A673 (cell line): ENCODE measurements at regions not wholly inside any gene's neighbourhood (a gene's known extent, or its start where the extent isn't known, plus 50 kb on each side); places are given as distances from the start of the nearest gene placed in this dataset.
"Not testable (repeated sequence)": the region's sequence is repeated elsewhere in the genome, so short reads cannot be mapped to it uniquely, and the experiment has no call there.

ENCODE experiments used
- BruUV-seq: library from RNA; stranded (reverse); fragments of 400-500 nt; replicated peaks from 2 replicates; lab custom pipeline; 2021; lab: Mats Ljungman, UMichigan
- CTCF ChIA-PET: fragments of 300-600 bp; sonication (Branson Sonifier 250); formaldehyde crosslinking; loops from one replicate; lab custom pipeline; 2022; ENCODE audit warnings: antibody characterized with exemption; lab: Charles Lee
- POLR2A ChIA-PET: fragments of 300-600 bp; sonication (Branson Sonifier 250); formaldehyde crosslinking; loops from one replicate; lab custom pipeline; 2022; ENCODE audit warnings: antibody characterized with exemption; ENCODE audit not compliant: low non-redundant PET; lab: Charles Lee
- DNase-seq: peaks from one replicate; pipeline ENCODE4 v3.0.0-alpha.2; 2015; ENCODE audit warnings: low spot score
- H3K27ac ChIP-seq: fragments of 200-600 bp; sonication (generic); 2 replicates; pipeline ENCODE4 v1.5.1; 2016; ENCODE audit warnings: mixed run types, low read depth, mild to moderate bottlenecking, mixed read lengths, antibody characterized with exemption, low read length; ENCODE audit not compliant: poor library complexity, severe bottlenecking
- H3K27me3 ChIP-seq: fragments of 200-600 bp; sonication (generic); replicated peaks from 2 replicates; pipeline ENCODE4 v1.6.1; 2017; ENCODE audit warnings: mixed run types, low read depth, mild to moderate bottlenecking, mixed read lengths, antibody characterized with exemption, low read length; ENCODE audit not compliant: insufficient read depth, poor library complexity
- H3K36me3 ChIP-seq: fragments of 200-600 bp; sonication (generic); 2 replicates; pipeline ENCODE4 v1.6.1; 2016; ENCODE audit warnings: mixed run types, mild to moderate bottlenecking, mixed read lengths, antibody characterized with exemption, low read length; ENCODE audit not compliant: insufficient read depth, poor library complexity, severe bottlenecking
- H3K4me1 ChIP-seq: fragments of 200-600 bp; sonication (generic); 2 replicates; pipeline ENCODE4 v1.6.1; 2017; ENCODE audit warnings: mixed run types, mild to moderate bottlenecking, mixed read lengths, antibody characterized with exemption, low read length; ENCODE audit not compliant: insufficient read depth, poor library complexity, severe bottlenecking
- H3K4me3 ChIP-seq: fragments of 200-600 bp; sonication (generic); 2 replicates; pipeline ENCODE4 v1.5.1; 2016; ENCODE audit warnings: low read depth, mixed run types, mild to moderate bottlenecking, mixed read lengths, low read length; ENCODE audit not compliant: poor library complexity, severe bottlenecking
- H3K9me3 ChIP-seq: fragments of 200-600 bp; sonication (generic); 2 replicates; pipeline ENCODE4 v1.6.1; 2016; ENCODE audit warnings: mixed run types, low read depth, mild to moderate bottlenecking, mixed read lengths, antibody characterized with exemption, low read length; ENCODE audit not compliant: poor library complexity, severe bottlenecking
- CTCF ChIP-seq: fragments of 300-800, 200-600 bp; sonication (generic); conservative IDR thresholded peaks from 2 replicates; pipeline ENCODE4 v1.5.1; 2017; ENCODE audit warnings: low read depth, mild to moderate bottlenecking, antibody characterized with exemption, low read length, moderate library complexity, mixed read lengths
- EZH2 ChIP-seq: fragments of 200-600 bp; sonication (generic); IDR thresholded peaks from 2 replicates; pipeline ENCODE4 v1.6.1; 2017; ENCODE audit warnings: borderline replicate concordance, low read depth, mild to moderate bottlenecking, mixed read lengths, antibody characterized with exemption, low read length; ENCODE audit not compliant: poor library complexity, severe bottlenecking
- intact Hi-C: fragments of 100-400 bp; cut with micrococcal nuclease; formaldehyde crosslinking; loops from one replicate; pipeline ENCODE4 v1.10.0; 2022; ENCODE audit not compliant: unreplicated experiment

GRCh38 chr6:21754891-21755290 is 161.3 kb downstream of the SOX4 start:
- no peaks in the 10 kb centered on the region for H3K9me3 ChIP-seq
- H3K27me3 ChIP-seq: no peaks in the 10 kb centered on the region
- H3K4me3 ChIP-seq: no peak overlapping the region
- ChIA-PET POLR2A (no interaction called here), CTCF (no interaction called here)
- intact Hi-C loops: no loop called here
- no TSS peak for BruUV-seq
- H3K36me3 ChIP-seq: no peaks in the 10 kb centered on the region
- peaks cover 19% of the 10 kb centered on the region for H3K4me1 ChIP-seq
- H3K27ac ChIP-seq: no peak overlapping the region
- TF ChIP-seq CTCF (no peak), EZH2 (no peak)
- DNase-seq: no peak

- H3K9me3 ChIP-seq: no peaks in the 10 kb centered on the region
- no peak for DNase-seq
- POLR2A ChIA-PET: no interaction called here
- peaks cover 7% of the 10 kb centered on the region for H3K4me1 ChIP-seq
- no peaks in the 10 kb centered on the region for H3K27me3 ChIP-seq
- no peak overlapping the region for H3K27ac ChIP-seq
- intact Hi-C loops: no loop called here
- BruUV-seq: no TSS peak
- CTCF ChIA-PET: no interaction called here
- no peak for TF ChIP-seq CTCF
- TF ChIP-seq EZH2: no peak
- no peak overlapping the region for H3K4me3 ChIP-seq
- H3K36me3 ChIP-seq: no peaks in the 10 kb centered on the region
Measured at GRCh38 chr6:21756487-21756886, 162.9 kb downstream of the SOX4 start.

- BruUV-seq, DNase-seq, CTCF ChIA-PET, H3K4me3 ChIP-seq, H3K27me3 ChIP-seq, intact Hi-C loops, H3K4me1 ChIP-seq, H3K27ac ChIP-seq, POLR2A ChIA-PET, H3K9me3 ChIP-seq, H3K36me3 ChIP-seq: not testable (repeated sequence)
Measured at GRCh38 chr6:21757392-21757791, 163.8 kb downstream of the SOX4 start.

GRCh38 chr6:21759721-21760120 is 166.2 kb downstream of the SOX4 start:
- no peak for DNase-seq
- no peak overlapping the region for H3K4me3 ChIP-seq
- ChIA-PET CTCF (no interaction called here), POLR2A (interaction anchor here (0.9 kb wide), 1 partner anchor 11 kb away, joined by 5 read pairs; no protein-coding TSS in a partner anchor)
- H3K27ac ChIP-seq: no peak overlapping the region
- no peaks in the 10 kb centered on the region for H3K27me3 ChIP-seq
- no peaks in the 10 kb centered on the region for H3K9me3 ChIP-seq
- H3K36me3 ChIP-seq: no peaks in the 10 kb centered on the region
- no peaks in the 10 kb centered on the region for H3K4me1 ChIP-seq
- TF ChIP-seq CTCF: no peak
- intact Hi-C loops: no loop called here
- no TSS peak for BruUV-seq

- H3K9me3 ChIP-seq, H3K4me1 ChIP-seq, BruUV-seq, CTCF ChIA-PET, intact Hi-C loops, H3K27ac ChIP-seq, DNase-seq, H3K36me3 ChIP-seq, H3K4me3 ChIP-seq, POLR2A ChIA-PET, H3K27me3 ChIP-seq: not testable (repeated sequence)
Measured at GRCh38 chr6:21761053-21761730, 167.6 kb downstream of the SOX4 start.
